RWPE2 (cell line): ENCODE measurements at regions not wholly inside any gene's neighbourhood (a gene's known extent, or its start where the extent isn't known, plus 50 kb on each side); places are given as distances from the start of the nearest gene placed in this dataset.

Experiments
- ATAC-seq: fragments of 200-7000 bp; cut with Tn5 transposase; 3 replicates; pipeline ENCODE4 v1.9.1; 2021; ENCODE audit warnings: low read depth
- DNase-seq: peaks from one replicate; pipeline ENCODE4 v3.0.0-alpha.2; 2020; ENCODE audit warnings: low spot score
- H3K27ac ChIP-seq: fragments of 450-650 bp; 2 replicates; pipeline ENCODE4 v1.5.1; 2017; ENCODE audit warnings: mild to moderate bottlenecking; ENCODE audit not compliant: poor library complexity, severe bottlenecking
- H3K27me3 ChIP-seq: fragments of 250-450 bp; sonication (Bioruptor Pico); 2 replicates; pipeline ENCODE4 v1.5.1; 2021; ENCODE audit warnings: mild to moderate bottlenecking, moderate library complexity; ENCODE audit not compliant: insufficient read depth, poor library complexity, severe bottlenecking
- H3K36me3 ChIP-seq: fragments of 250-450 bp; sonication (Bioruptor Pico); 2 replicates; pipeline ENCODE4 v1.5.1; 2020; ENCODE audit warnings: low read depth, mild to moderate bottlenecking, moderate library complexity
- H3K4me1 ChIP-seq: fragments of 250-450 bp; sonication (Bioruptor Pico); 2 replicates; pipeline ENCODE4 v1.5.1; 2021; ENCODE audit warnings: mild to moderate bottlenecking, moderate library complexity; ENCODE audit not compliant: insufficient read depth, poor library complexity, severe bottlenecking
- H3K4me3 ChIP-seq: fragments of 250-450 bp; sonication (Bioruptor Pico); 2 replicates; pipeline ENCODE4 v1.5.1; 2021; ENCODE audit warnings: mild to moderate bottlenecking, moderate library complexity; ENCODE audit not compliant: severe bottlenecking
- H3K9me3 ChIP-seq: fragments of 250-450 bp; sonication (Bioruptor Pico); 2 replicates; pipeline ENCODE4 v1.5.1; 2021; ENCODE audit warnings: mild to moderate bottlenecking, moderate library complexity; ENCODE audit not compliant: severe bottlenecking
- TF ChIP-seq, protein P1 (sequence below): fragments of 450-650 bp; IDR thresholded peaks from one replicate; pipeline ENCODE4 v1.5.1; 2017; ENCODE audit warnings: mild to moderate bottlenecking, moderate library complexity; ENCODE audit not compliant: poor library complexity, severe bottlenecking

DNA sequence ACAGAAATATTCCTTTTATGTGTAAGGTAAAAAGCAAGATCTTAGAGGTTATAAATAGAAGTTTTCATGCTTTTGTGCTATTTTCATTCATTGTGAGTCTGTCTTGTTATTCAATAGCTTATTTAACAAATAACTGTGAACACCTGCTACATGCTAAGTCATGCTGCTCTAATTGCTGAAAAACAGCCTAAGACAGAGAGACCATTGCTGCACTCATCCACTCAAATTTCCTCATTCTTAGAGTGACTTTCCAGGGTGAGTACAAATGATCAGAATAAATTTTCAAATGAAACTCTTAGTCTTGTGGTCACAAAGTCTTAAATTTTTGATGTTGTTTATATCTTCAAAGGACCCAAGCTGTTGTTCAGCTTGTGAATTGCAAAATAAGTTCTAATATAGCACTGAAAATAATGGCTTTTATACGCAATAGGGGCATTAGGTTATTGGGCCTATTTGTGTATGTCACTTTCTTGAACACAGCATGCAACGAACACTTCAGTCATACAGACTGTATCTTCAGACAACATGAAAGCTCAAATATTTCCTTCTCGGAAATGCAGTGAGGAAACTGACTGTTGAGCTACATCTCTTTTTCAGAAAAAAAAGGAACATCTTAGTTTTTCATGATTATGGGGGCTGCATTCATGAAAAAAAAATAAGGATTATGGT is 247.9 kb upstream of the PCDH15 start:
- Histone ChIP-seq H3K4me1 (no peaks in the 10 kb centered on the region), H3K27me3 (peaks cover 3% of the 10 kb centered on the region), H3K9me3 (no peaks in the 10 kb centered on the region), H3K36me3 (no peaks in the 10 kb centered on the region), H3K4me3 (no peak overlapping the region), H3K27ac (no peak overlapping the region)
- DNase-seq (no peak), ATAC-seq (no peak)
- TF ChIP-seq, protein P1, sequence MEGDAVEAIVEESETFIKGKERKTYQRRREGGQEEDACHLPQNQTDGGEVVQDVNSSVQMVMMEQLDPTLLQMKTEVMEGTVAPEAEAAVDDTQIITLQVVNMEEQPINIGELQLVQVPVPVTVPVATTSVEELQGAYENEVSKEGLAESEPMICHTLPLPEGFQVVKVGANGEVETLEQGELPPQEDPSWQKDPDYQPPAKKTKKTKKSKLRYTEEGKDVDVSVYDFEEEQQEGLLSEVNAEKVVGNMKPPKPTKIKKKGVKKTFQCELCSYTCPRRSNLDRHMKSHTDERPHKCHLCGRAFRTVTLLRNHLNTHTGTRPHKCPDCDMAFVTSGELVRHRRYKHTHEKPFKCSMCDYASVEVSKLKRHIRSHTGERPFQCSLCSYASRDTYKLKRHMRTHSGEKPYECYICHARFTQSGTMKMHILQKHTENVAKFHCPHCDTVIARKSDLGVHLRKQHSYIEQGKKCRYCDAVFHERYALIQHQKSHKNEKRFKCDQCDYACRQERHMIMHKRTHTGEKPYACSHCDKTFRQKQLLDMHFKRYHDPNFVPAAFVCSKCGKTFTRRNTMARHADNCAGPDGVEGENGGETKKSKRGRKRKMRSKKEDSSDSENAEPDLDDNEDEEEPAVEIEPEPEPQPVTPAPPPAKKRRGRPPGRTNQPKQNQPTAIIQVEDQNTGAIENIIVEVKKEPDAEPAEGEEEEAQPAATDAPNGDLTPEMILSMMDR: no peak

DNA sequence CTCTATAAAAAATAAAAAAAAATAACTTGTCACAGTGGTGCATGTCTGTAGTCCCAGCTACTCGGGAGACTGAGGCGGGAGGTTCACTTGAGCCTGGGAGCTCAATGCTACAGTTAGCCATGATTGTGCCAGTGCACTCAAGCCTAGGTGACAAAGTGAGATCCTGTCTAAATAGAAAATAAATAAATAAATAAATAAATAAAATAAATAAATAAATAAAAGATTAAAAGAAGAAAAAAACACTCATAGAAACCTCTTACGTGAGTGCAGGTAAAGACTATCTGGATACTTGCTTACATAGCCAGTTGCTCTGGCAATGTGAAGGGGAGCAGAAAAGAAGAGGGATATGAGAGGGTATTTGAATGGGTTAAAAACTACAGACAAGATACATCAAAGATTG is 242.5 kb upstream of the PCDH15 start:
- H3K4me3 ChIP-seq: no peak overlapping the region
- no peaks in the 10 kb centered on the region for H3K4me1 ChIP-seq
- H3K9me3 ChIP-seq: no peaks in the 10 kb centered on the region
- no peak for ATAC-seq
- no peak overlapping the region for H3K27ac ChIP-seq
- H3K27me3 ChIP-seq: peaks cover 3% of the 10 kb centered on the region
- DNase-seq: no peak
- no peaks in the 10 kb centered on the region for H3K36me3 ChIP-seq
- TF ChIP-seq, protein P1: no peak

DNA sequence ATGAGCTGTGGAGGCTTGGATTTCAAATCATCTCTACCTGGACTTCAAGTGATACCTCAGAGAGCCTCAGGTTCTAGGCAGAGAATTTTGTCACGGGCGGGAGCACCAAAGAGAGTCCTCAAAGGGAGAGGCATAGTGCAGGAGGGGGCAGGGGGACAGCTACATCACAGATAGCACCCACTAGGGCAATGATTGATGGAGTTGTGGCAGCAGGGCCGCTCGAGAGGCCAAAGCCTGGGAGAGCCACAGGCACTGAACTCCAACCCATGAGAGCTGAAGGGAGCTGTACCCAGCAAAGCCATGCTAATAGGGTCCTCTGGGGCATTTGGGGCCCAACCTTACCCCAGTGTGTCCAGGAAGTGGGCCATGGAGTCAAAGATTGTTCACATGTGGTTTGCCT is 232.0 kb upstream of the PCDH15 start:
- DNase-seq (no peak), ATAC-seq (no peak)
- H3K27ac ChIP-seq: no peak overlapping the region
- no peak overlapping the region for H3K4me3 ChIP-seq
- no peaks in the 10 kb centered on the region for H3K36me3 ChIP-seq
- H3K4me1 ChIP-seq: no peaks in the 10 kb centered on the region
- peaks cover 5% of the 10 kb centered on the region for H3K27me3 ChIP-seq
- no peaks in the 10 kb centered on the region for H3K9me3 ChIP-seq
- TF ChIP-seq, protein P1: no peak

- Histone ChIP-seq H3K4me1 (no peaks in the 10 kb centered on the region), H3K4me3 (no peak overlapping the region), H3K27ac (no peak overlapping the region), H3K36me3 (no peaks in the 10 kb centered on the region), H3K9me3 (no peaks in the 10 kb centered on the region), H3K27me3 (no peaks in the 10 kb centered on the region)
- ATAC-seq (no peak), DNase-seq (no peak)
- TF ChIP-seq, protein P1: no peak
These were observed 223.7 kb upstream of the PCDH15 start for GRCh38 chr10:55024713-55025112.

DNA sequence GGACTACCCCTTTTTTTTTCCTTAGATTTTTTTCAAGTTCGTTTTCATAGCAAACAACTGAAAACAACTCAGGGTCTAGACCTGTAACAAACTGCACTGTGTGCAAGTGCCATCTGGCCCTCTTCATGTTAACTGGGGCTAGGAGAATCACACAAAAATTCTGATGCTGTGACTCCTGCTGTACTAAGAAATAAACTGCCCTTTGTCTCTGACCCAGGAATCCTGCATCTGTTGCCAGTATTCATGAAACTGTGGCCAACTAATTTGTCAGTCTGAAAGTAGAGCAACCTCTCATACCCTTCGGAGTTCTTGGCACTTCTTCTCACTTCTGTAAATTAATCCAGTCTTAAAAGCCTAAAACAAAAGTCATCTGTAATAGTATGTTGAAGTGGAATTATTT is 218.4 kb upstream of the PCDH15 start:
- H3K4me3 ChIP-seq: no peak overlapping the region
- DNase-seq (no peak), ATAC-seq (no peak)
- H3K27me3 ChIP-seq: peaks cover 3% of the 10 kb centered on the region
- no peaks in the 10 kb centered on the region for H3K4me1 ChIP-seq
- TF ChIP-seq, protein P1: no peak
- no peaks in the 10 kb centered on the region for H3K9me3 ChIP-seq
- H3K27ac ChIP-seq: no peak overlapping the region
- H3K36me3 ChIP-seq: no peaks in the 10 kb centered on the region
